ENCODE measurements at regions not wholly inside any gene's neighbourhood (a gene's known extent, or its start where the extent isn't known, plus 50 kb on each side); places are given as distances from the start of the nearest gene placed in this dataset.

- no peak for DNase-seq (ENCODE audit: low spot score)
- no TSS peak for BruUV-seq (replicated peaks)
- Histone ChIP-seq H3K4me3 (replicated peaks in 1 of 3; ENCODE audit: insufficient read depth in 1 of 3, low read depth in 2 of 3, low read length in 3 of 3) (no peak overlapping the region), H3K9me3 (ENCODE audit: low read length) (peaks cover 26% of the 10 kb centered on the region), H3K79me2 (ENCODE audit: insufficient read depth, low read length) (no peaks in the 10 kb centered on the region), H3K27ac (ENCODE audit: extremely low read length, insufficient read depth, low read length) (no peak overlapping the region), H3K9ac (ENCODE audit: insufficient read depth, low read depth, low read length) (no peak overlapping the region), H3K36me3 (replicated peaks in 1 of 2; ENCODE audit: control insufficient read depth in 1 of 2, insufficient read depth in 2 of 2, low read length in 2 of 2) (no peaks in the 10 kb centered on the region), H3K4me2 (ENCODE audit: low read depth, low read length) (no peak overlapping the region), H3K4me1 (ENCODE audit: insufficient read depth, low read length) (no peaks in the 10 kb centered on the region), H3K27me3 (ENCODE audit: control insufficient read depth in 1 of 2, insufficient read depth in 2 of 2, low read length in 2 of 2) (no peaks in the 10 kb centered on the region), H4K20me1 (ENCODE audit: insufficient read depth, low read length) (no peaks in the 10 kb centered on the region), H2AFZ (ENCODE audit: low read length) (no peak overlapping the region)
- CTCF ChIA-PET (ENCODE audit: low intra/inter-chr PET ratio, low total read pairs): no interaction called here
- POLR2A ChIA-PET: no interaction called here
- WGBS (ENCODE audit: low lambda C conversion rate): 20% methylated on average over 3 of the region's 3 CpGs
- intact Hi-C loops (cut with micrococcal nuclease; ENCODE audit: unreplicated experiment) (no loop called here), in situ Hi-C loops (cut with HindIII; ENCODE audit: extremely low pct_ligation_motif_present, low pct_unique_long_range_greater_than_20kb) (no loop called here)
- no peak for FAIRE-seq
- no peak for ATAC-seq
- TF ChIP-seq MAFF (IDR thresholded peaks at IDR 0.05; ENCODE audit: low read depth, low read length) (peak; percentile 97), RBM22 (optimal IDR thresholded peaks at IDR 0.05; ENCODE audit: low read length) (no peak), MAFK (conservative IDR thresholded peaks at IDR 0.05 in 1 of 2, IDR thresholded peaks at IDR 0.05 in 1 of 2; ENCODE audit: low read length in 2 of 2) (peak; percentile 89 to 98)
Measured at GRCh38 chrX:142549923-142550322, 344.8 kb upstream of the MAGEC2 start.

- Histone ChIP-seq H3K4me1 (ENCODE audit: insufficient read depth, low read length) (no peaks in the 10 kb centered on the region), H3K9ac (ENCODE audit: insufficient read depth, low read depth, low read length) (no peak overlapping the region), H2AFZ (ENCODE audit: low read length) (no peak overlapping the region), H3K4me2 (ENCODE audit: low read depth, low read length) (no peak overlapping the region), H3K4me3 (replicated peaks in 1 of 3; ENCODE audit: insufficient read depth in 1 of 3, low read depth in 2 of 3, low read length in 3 of 3) (no peak overlapping the region), H3K9me3 (ENCODE audit: low read length) (peaks cover 30% of the 10 kb centered on the region), H3K27ac (ENCODE audit: extremely low read length, insufficient read depth, low read length) (no peak overlapping the region), H3K79me2 (ENCODE audit: insufficient read depth, low read length) (no peaks in the 10 kb centered on the region), H3K27me3 (ENCODE audit: control insufficient read depth in 1 of 2, insufficient read depth in 2 of 2, low read length in 2 of 2) (no peaks in the 10 kb centered on the region), H4K20me1 (ENCODE audit: insufficient read depth, low read length) (no peaks in the 10 kb centered on the region), H3K36me3 (replicated peaks in 1 of 2; ENCODE audit: control insufficient read depth in 1 of 2, insufficient read depth in 2 of 2, low read length in 2 of 2) (no peaks in the 10 kb centered on the region)
- ATAC-seq (no peak), FAIRE-seq (no peak), DNase-seq (ENCODE audit: low spot score) (no peak)
- ChIA-PET CTCF (ENCODE audit: low intra/inter-chr PET ratio, low total read pairs) (no interaction called here), POLR2A (no interaction called here)
- TF ChIP-seq ZNF547 (CRISPR knock-in tag; IDR thresholded peaks at IDR 0.05): no peak
- no peak for TF ChIP-seq TFDP2 (CRISPR knock-in tag; IDR thresholded peaks at IDR 0.05)
- TF ChIP-seq ZMYM2 (CRISPR knock-in tag; IDR thresholded peaks at IDR 0.05): no peak
- TF ChIP-seq ZKSCAN1 (IDR thresholded peaks at IDR 0.05; ENCODE audit: low read length): no peak
- no peak for TF ChIP-seq TBL1XR1 (IDR thresholded peaks at IDR 0.05; ENCODE audit: borderline replicate concordance, low read length, partially characterized antibody)
- no peak for TF ChIP-seq RCOR2 (CRISPR knock-in tag; IDR thresholded peaks at IDR 0.05)
- no peak for TF ChIP-seq MXD3 (CRISPR knock-in tag; IDR thresholded peaks at IDR 0.05)
- no peak for TF ChIP-seq BCLAF1 (IDR thresholded peaks at IDR 0.05)
- no peak for TF ChIP-seq ZBTB1 (CRISPR knock-in tag; IDR thresholded peaks at IDR 0.05; ENCODE audit: borderline replicate concordance)
- TF ChIP-seq ZFP82 (CRISPR knock-in tag; IDR thresholded peaks at IDR 0.05; ENCODE audit: borderline replicate concordance): no peak
- no peak for TF ChIP-seq HES4 (CRISPR knock-in tag; IDR thresholded peaks at IDR 0.05; ENCODE audit: borderline replicate concordance)
- no TSS peak for BruUV-seq (replicated peaks)
- 0% methylated on average over 3 of the region's 3 CpGs for WGBS (ENCODE audit: low lambda C conversion rate)
- in situ Hi-C loops (cut with HindIII; ENCODE audit: extremely low pct_ligation_motif_present, low pct_unique_long_range_greater_than_20kb): no loop called here
- intact Hi-C loops (cut with micrococcal nuclease; ENCODE audit: unreplicated experiment): no loop called here
Measured at GRCh38 chrX:142505839-142506238, 300.7 kb upstream of the MAGEC2 start.

All from HepG2 (cell line).